HUES48 (cell line): ENCODE measurements at regions not wholly inside any gene's neighbourhood (a gene's known extent, or its start where the extent isn't known, plus 50 kb on each side); places are given as distances from the start of the nearest gene placed in this dataset.
"Not testable (repeated sequence)": the region's sequence is repeated elsewhere in the genome, so short reads cannot be mapped to it uniquely, and the experiment has no call there.

ENCODE experiments used
- H3K27ac ChIP-seq: one replicate; pipeline ENCODE4 v1.7.0; 2013; ENCODE audit warnings: low read depth, low read length, inconsistent platforms
- H3K27me3 ChIP-seq: 2 replicates; pipeline ENCODE4 v1.6.1; 2013; ENCODE audit warnings: mild to moderate bottlenecking, low read length; ENCODE audit not compliant: control insufficient read depth, insufficient read depth
- H3K36me3 ChIP-seq: 2 replicates; pipeline ENCODE4 v1.6.1; 2013; ENCODE audit warnings: low read length; ENCODE audit not compliant: control insufficient read depth, insufficient read depth
- H3K4me1 ChIP-seq: 2 replicates; pipeline ENCODE4 v1.6.1; 2013; ENCODE audit warnings: mild to moderate bottlenecking, low read length; ENCODE audit not compliant: control insufficient read depth, insufficient read depth
- H3K4me3 ChIP-seq: 2 replicates; pipeline ENCODE4 v1.5.1; 2013; ENCODE audit warnings: mild to moderate bottlenecking, low read depth, low read length
- H3K9ac ChIP-seq: 2 replicates; pipeline ENCODE4 v1.6.1; 2013; ENCODE audit warnings: mild to moderate bottlenecking, low read depth, low read length, moderate library complexity
- H3K9me3 ChIP-seq: 2 replicates; pipeline ENCODE4 v1.6.1; 2013; ENCODE audit warnings: low read length; ENCODE audit not compliant: control insufficient read depth, insufficient read depth

DNA sequence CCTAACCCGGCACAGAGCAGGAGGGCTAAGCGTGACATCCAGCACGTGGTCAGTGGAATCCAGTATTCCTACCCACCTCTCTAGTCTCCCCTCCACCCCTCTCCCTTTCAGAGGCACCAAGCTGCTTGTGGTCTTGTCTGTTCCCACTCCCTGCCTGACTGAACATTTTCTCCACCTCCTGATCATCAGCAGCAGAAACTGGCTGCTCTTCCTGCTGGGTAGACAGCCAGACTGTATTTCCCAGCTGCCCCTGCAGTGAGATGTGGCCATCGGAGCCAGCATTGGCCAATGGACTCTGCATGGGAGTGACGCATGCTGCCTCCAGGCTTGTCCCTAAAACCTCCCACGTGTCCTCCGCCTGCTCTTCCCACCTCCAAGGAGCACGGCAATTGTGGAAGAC is 143.8 kb downstream of the OR4F15 start:
- not testable (repeated sequence) for H3K4me1 ChIP-seq, H3K4me3 ChIP-seq, H3K9ac ChIP-seq, H3K36me3 ChIP-seq, H3K9me3 ChIP-seq, H3K27me3 ChIP-seq, H3K27ac ChIP-seq

DNA sequence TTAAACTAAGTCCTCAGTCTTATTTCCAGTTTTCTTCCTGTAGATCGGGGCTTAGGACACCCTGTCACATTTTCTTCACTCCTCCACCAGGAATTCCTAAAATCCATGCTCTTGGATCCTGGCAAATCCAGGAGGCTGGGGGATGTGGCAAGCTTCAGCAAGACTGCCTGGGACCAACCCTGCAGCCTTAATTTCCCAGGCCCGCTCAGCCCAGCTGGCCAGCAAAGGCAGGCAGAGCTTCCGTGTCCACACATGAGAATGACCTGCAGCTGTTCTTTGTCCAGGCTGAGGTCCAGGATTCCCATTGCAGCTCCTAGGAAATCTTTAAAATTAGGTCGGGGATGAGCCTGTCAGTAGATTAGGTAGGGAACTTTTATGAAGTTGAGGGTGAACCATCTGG is 146.7 kb downstream of the OR4F15 start:
- not testable (repeated sequence) for H3K36me3 ChIP-seq, H3K4me3 ChIP-seq, H3K9ac ChIP-seq, H3K27me3 ChIP-seq, H3K4me1 ChIP-seq, H3K9me3 ChIP-seq, H3K27ac ChIP-seq

DNA sequence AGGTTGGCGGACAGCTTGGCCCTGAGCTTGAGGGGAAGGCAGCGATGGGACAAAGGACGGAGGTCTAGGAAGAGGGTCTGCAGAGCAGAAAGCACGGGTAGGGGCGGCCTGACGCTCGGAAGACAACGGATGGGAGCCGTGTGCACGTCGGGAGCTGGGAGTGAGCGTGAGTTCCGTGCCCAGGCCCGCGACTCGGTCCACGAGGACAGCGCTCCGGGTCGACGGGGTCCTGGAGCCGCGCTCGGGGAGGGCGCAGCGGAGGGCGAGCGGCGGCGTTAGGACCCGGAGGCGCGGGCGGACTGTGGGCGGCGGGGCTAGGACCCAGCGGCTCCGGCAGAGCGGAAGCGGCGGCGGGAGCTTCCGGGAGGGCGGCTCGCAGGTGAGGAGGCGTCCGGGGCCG is 149.3 kb downstream of the OR4F15 start:
- not testable (repeated sequence) for H3K9ac ChIP-seq, H3K27ac ChIP-seq, H3K27me3 ChIP-seq, H3K9me3 ChIP-seq, H3K4me1 ChIP-seq, H3K36me3 ChIP-seq
- H3K4me3 ChIP-seq: peak overlapping the region; percentile 43; the same call in 1 of the 2 replicates

DNA sequence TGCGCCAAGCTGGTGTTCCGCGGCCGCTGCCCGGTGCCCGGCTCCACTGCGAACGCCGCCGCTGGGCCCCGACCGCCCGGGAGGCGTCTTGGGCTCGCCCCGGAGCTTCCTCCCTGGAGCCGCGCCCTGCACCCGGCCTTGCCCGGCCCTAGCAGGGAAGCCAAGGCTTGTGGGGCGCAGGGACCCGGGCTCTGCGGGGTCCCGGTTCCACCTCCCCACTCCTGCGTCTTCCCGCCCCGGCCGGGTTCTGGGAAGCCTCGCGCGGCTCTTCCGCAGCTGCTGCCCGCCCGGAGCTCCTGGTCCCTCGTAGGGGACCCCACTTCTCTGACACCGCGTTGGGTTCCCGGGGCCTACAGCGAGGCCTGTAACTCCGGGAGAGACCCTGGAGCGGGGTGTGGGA is 149.8 kb downstream of the OR4F15 start:
- H3K27ac ChIP-seq, H3K27me3 ChIP-seq, H3K9ac ChIP-seq, H3K9me3 ChIP-seq, H3K36me3 ChIP-seq, H3K4me1 ChIP-seq: not testable (repeated sequence)
- H3K4me3 ChIP-seq: peak overlapping the region; percentile 26

GRCh38 chr15:101963687-101964086 is 151.7 kb downstream of the OR4F15 start:
- not testable (repeated sequence) for H3K4me1 ChIP-seq, H3K9ac ChIP-seq, H3K27me3 ChIP-seq, H3K9me3 ChIP-seq, H3K4me3 ChIP-seq, H3K27ac ChIP-seq, H3K36me3 ChIP-seq

DNA sequence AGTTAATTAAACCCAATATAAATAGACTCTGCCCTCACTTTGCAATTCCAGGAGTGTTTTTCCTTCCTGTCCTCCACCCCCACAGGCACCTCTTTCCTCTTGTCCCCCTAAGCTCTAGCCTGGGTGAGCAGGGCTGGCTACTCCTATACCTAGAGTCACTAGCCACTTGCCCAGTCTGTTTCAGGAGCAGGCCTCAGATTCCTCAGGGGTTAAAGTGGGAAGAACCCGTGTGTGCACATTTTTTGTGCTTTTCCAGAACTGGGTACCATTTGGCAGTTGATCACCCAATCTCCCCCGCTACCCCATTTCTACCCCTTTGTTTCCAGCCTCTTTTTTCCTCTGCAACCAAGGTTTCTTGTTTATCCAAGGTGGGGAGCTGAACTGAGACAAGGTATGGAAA is 153.4 kb downstream of the OR4F15 start:
- H3K4me1 ChIP-seq, H3K9me3 ChIP-seq, H3K27ac ChIP-seq, H3K27me3 ChIP-seq, H3K4me3 ChIP-seq, H3K9ac ChIP-seq, H3K36me3 ChIP-seq: not testable (repeated sequence)

GRCh38 chr15:101965860-101966259 is 153.9 kb downstream of the OR4F15 start:
- H3K4me1 ChIP-seq, H3K27me3 ChIP-seq, H3K27ac ChIP-seq, H3K9me3 ChIP-seq, H3K4me3 ChIP-seq, H3K36me3 ChIP-seq, H3K9ac ChIP-seq: not testable (repeated sequence)

GRCh38 chr15:101967364-101967763 is 155.4 kb downstream of the OR4F15 start:
- H3K36me3 ChIP-seq, H3K9ac ChIP-seq, H3K4me3 ChIP-seq, H3K27ac ChIP-seq, H3K9me3 ChIP-seq, H3K4me1 ChIP-seq, H3K27me3 ChIP-seq: not testable (repeated sequence)

DNA sequence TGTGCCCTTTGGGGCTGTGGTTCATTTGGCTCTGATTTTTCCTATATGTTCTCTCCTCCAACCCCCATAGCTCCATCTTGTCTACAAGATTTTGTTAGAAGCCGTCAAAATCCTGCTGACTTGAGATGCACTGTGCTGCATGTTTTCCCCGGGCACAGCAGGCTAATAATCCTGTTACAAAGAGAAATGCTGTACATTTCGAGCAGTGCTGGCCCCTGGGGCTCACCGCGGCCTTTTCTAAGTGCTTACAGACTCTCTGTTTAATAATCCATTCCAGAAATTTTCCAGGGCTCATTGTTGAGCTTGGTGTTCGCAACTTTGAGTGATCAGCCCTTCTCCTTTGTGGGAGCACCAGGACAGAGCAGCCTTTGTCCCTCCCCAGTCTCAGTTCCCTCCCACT is 158.6 kb downstream of the OR4F15 start:
- not testable (repeated sequence) for H3K27ac ChIP-seq, H3K9ac ChIP-seq, H3K36me3 ChIP-seq, H3K9me3 ChIP-seq, H3K27me3 ChIP-seq, H3K4me3 ChIP-seq, H3K4me1 ChIP-seq

GRCh38 chr15:101977281-101977680 is 165.3 kb downstream of the OR4F15 start:
- H3K36me3 ChIP-seq, H3K27me3 ChIP-seq: not testable (repeated sequence)

DNA sequence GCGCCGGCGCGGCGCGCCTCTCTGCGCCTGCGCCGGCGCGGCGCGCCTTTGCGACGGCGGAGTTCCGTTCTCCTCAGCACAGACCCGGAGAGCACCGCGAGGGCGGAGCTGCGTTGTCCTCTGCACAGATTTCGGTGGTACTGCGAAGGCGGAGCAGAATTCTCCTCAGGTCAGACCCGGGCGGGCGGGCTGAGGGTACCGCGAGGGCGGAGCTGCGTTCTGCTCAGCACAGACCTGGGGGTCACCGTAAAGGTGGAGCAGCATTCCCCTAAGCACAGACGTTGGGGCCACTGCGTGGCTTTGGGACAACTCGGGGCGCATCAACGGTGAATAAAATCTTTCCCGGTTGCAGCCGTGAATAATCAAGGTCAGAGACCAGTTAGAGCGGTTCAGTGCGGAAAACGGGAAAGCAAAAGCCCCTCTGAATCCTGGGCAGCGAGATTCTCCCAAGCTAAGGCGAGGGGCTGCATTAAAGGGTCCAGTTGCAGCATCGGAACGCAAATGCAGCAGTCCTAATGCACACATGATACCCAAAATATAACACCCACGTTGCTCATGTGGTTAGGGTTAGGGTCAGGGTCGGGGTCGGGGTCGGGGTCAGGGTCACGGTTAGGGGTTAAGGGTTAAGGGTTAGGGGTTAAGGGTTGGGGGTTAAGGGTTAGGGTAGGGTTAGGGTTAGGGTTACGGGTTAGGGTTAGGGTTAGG is 168.4 kb downstream of the OR4F15 start:
- not testable (repeated sequence) for H3K27ac ChIP-seq, H3K4me1 ChIP-seq, H3K9ac ChIP-seq, H3K4me3 ChIP-seq, H3K9me3 ChIP-seq, H3K36me3 ChIP-seq, H3K27me3 ChIP-seq

More at GRCh38 chr15:101977281-101977680, 165.3 kb downstream of the OR4F15 start:
- not testable (repeated sequence) for H3K4me3 ChIP-seq, H3K27ac ChIP-seq, H3K4me1 ChIP-seq, H3K9me3 ChIP-seq, H3K9ac ChIP-seq
